A673 (cell line): ENCODE measurements at regions not wholly inside any gene's neighbourhood (a gene's known extent, or its start where the extent isn't known, plus 50 kb on each side); places are given as distances from the start of the nearest gene placed in this dataset.

Experiments
- EZH2 ChIP-seq: fragments of 200-600 bp; sonication (generic); IDR thresholded peaks from 2 replicates; pipeline ENCODE4 v1.6.1; 2017; ENCODE audit warnings: borderline replicate concordance, low read depth, mild to moderate bottlenecking, mixed read lengths, antibody characterized with exemption, low read length; ENCODE audit not compliant: poor library complexity, severe bottlenecking
- TF ChIP-seq, protein P1 (sequence below): fragments of 300-800, 200-600 bp; sonication (generic); conservative IDR thresholded peaks from 2 replicates; pipeline ENCODE4 v1.5.1; 2017; ENCODE audit warnings: low read depth, mild to moderate bottlenecking, antibody characterized with exemption, low read length, moderate library complexity, mixed read lengths

DNA sequence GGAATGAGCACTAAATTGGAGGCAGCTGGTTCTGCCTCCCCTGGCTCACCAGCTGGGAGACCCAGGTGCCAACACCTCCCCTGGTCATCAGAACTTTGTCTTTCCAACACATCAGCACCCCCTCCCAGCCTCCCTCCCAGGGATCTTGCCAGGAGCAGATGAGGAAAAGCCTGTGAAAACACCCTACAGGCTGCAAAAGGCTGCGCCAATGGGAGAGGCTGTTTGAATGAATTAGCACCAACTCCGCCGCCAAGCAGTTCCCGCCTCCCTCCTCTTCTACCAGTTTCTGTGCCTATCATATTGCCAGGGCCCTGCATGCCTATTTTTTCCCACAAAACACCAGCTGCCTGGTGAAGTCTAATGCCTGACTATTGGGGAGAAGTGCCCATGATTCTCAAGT, 137.0 kb downstream of the AIPL1 start:
- no peak for TF ChIP-seq EZH2
- TF ChIP-seq, protein P1, sequence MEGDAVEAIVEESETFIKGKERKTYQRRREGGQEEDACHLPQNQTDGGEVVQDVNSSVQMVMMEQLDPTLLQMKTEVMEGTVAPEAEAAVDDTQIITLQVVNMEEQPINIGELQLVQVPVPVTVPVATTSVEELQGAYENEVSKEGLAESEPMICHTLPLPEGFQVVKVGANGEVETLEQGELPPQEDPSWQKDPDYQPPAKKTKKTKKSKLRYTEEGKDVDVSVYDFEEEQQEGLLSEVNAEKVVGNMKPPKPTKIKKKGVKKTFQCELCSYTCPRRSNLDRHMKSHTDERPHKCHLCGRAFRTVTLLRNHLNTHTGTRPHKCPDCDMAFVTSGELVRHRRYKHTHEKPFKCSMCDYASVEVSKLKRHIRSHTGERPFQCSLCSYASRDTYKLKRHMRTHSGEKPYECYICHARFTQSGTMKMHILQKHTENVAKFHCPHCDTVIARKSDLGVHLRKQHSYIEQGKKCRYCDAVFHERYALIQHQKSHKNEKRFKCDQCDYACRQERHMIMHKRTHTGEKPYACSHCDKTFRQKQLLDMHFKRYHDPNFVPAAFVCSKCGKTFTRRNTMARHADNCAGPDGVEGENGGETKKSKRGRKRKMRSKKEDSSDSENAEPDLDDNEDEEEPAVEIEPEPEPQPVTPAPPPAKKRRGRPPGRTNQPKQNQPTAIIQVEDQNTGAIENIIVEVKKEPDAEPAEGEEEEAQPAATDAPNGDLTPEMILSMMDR = no peak
